DOHH2 (cell line): ENCODE measurements at regions not wholly inside any gene's neighbourhood (a gene's known extent, or its start where the extent isn't known, plus 50 kb on each side); places are given as distances from the start of the nearest gene placed in this dataset.

ENCODE experiments used
- H3F3A ChIP-seq: fragments of 200-600 bp; sonication (generic), shearing (Covaris generic); 2 replicates; pipeline ENCODE4 v1.6.0; 2016; ENCODE audit warnings: antibody characterized with exemption, mild to moderate bottlenecking; ENCODE audit not compliant: control insufficient read depth, insufficient read depth
- H3K27ac ChIP-seq: fragments of 200-600 bp; sonication (generic); 2 replicates; pipeline ENCODE4 v1.5.1; 2014; ENCODE audit warnings: low read depth, mild to moderate bottlenecking, low read length, moderate library complexity
- H3K27me3 ChIP-seq: fragments of 200-600 bp; sonication (generic); 2 replicates; pipeline ENCODE4 v1.6.1; 2014; ENCODE audit warnings: mild to moderate bottlenecking, low read length, mixed read lengths; ENCODE audit not compliant: control insufficient read depth
- H3K36me3 ChIP-seq: fragments of 200-600 bp; sonication (generic); 2 replicates; pipeline ENCODE4 v1.6.1; 2014; ENCODE audit warnings: mild to moderate bottlenecking, low read length, moderate library complexity, mixed read lengths; ENCODE audit not compliant: control insufficient read depth
- H3K4me1 ChIP-seq: fragments of 200-600 bp; sonication (generic); 2 replicates; pipeline ENCODE4 v1.6.1; 2014; ENCODE audit warnings: mild to moderate bottlenecking, low read length, mixed read lengths; ENCODE audit not compliant: control insufficient read depth
- H3K4me2 ChIP-seq: fragments of 200-600 bp; sonication (generic); 2 replicates; pipeline ENCODE4 v1.6.0; 2014; ENCODE audit warnings: mild to moderate bottlenecking, low read length, moderate library complexity
- H3K4me3 ChIP-seq: fragments of 200-600 bp; sonication (generic); 2 replicates; pipeline ENCODE4 v1.5.1; 2014; ENCODE audit warnings: mild to moderate bottlenecking, low read length, mixed read lengths
- H3K79me2 ChIP-seq: fragments of 200-600 bp; sonication (generic); 2 replicates; pipeline ENCODE4 v1.6.1; 2014; ENCODE audit warnings: mild to moderate bottlenecking, low read length, mixed read lengths; ENCODE audit not compliant: control insufficient read depth
- H3K9me2 ChIP-seq: fragments of 200-600 bp; sonication (generic); replicated peaks from 2 replicates; pipeline ENCODE4 v1.6.1; 2014; ENCODE audit warnings: mild to moderate bottlenecking, low read length, mixed read lengths; ENCODE audit not compliant: control insufficient read depth
- H3K9me3 ChIP-seq: fragments of 200-600 bp; sonication (generic); 2 replicates; pipeline ENCODE4 v1.6.1; 2014; ENCODE audit warnings: antibody characterized with exemption, low read length, mixed read lengths; ENCODE audit not compliant: control insufficient read depth, insufficient read depth
- H4K20me1 ChIP-seq: fragments of 200-600 bp; sonication (generic); 2 replicates; pipeline ENCODE4 v1.6.0; 2014; ENCODE audit warnings: low read depth, mild to moderate bottlenecking, antibody characterized with exemption, low read length, moderate library complexity; ENCODE audit not compliant: control insufficient read depth, insufficient read depth
- EZH2phosphoT487 ChIP-seq: fragments of 200-600 bp; sonication (generic); IDR thresholded peaks from 2 replicates; pipeline ENCODE4 v1.6.1; 2017; ENCODE audit warnings: borderline replicate concordance, mild to moderate bottlenecking, antibody characterized with exemption, low read length, moderate library complexity, mixed read lengths
- TF ChIP-seq, protein P1 (sequence below): fragments of 200-600 bp; sonication (generic); IDR thresholded peaks from one replicate; pipeline ENCODE4 v1.5.1; 2014; ENCODE audit warnings: antibody characterized with exemption, mild to moderate bottlenecking, low read depth, low read length; ENCODE audit not compliant: poor library complexity, severe bottlenecking

DNA sequence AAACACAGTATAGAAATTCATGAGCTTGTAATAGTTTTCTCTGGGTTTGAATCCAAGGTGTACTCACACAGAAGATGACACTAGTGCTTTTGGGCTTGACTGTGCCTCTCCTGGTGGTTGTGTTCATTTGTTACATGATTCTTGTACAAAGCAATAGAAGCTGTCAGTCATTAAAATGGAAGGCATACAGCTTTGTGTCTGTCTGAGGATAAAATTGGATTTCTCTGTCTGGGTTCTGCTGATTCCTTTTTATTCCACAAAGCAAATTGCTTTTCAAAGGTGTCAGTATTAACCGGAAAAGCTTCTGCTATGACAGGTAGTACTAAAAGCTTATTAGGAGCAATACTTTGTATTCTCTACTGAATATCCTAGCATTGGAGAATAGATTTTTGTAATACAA, 361.2 kb downstream of the SLC6A15 start:
- no peaks in the 10 kb centered on the region for H3K79me2 ChIP-seq
- H3K27ac ChIP-seq = no peak overlapping the region
- no peaks in the 10 kb centered on the region for H3K36me3 ChIP-seq
- H3K9me3 ChIP-seq = no peaks in the 10 kb centered on the region
- H3K4me3 ChIP-seq = no peak overlapping the region
- H3F3A ChIP-seq = no peaks in the 10 kb centered on the region
- no peak for TF ChIP-seq EZH2phosphoT487
- TF ChIP-seq, protein P1, sequence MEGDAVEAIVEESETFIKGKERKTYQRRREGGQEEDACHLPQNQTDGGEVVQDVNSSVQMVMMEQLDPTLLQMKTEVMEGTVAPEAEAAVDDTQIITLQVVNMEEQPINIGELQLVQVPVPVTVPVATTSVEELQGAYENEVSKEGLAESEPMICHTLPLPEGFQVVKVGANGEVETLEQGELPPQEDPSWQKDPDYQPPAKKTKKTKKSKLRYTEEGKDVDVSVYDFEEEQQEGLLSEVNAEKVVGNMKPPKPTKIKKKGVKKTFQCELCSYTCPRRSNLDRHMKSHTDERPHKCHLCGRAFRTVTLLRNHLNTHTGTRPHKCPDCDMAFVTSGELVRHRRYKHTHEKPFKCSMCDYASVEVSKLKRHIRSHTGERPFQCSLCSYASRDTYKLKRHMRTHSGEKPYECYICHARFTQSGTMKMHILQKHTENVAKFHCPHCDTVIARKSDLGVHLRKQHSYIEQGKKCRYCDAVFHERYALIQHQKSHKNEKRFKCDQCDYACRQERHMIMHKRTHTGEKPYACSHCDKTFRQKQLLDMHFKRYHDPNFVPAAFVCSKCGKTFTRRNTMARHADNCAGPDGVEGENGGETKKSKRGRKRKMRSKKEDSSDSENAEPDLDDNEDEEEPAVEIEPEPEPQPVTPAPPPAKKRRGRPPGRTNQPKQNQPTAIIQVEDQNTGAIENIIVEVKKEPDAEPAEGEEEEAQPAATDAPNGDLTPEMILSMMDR = no peak
- no peaks in the 10 kb centered on the region for H3K27me3 ChIP-seq
- H4K20me1 ChIP-seq = no peaks in the 10 kb centered on the region
- no peaks in the 10 kb centered on the region for H3K4me1 ChIP-seq
- H3K9me2 ChIP-seq = no peaks in the 10 kb centered on the region
- H3K4me2 ChIP-seq = no peak overlapping the region

DNA sequence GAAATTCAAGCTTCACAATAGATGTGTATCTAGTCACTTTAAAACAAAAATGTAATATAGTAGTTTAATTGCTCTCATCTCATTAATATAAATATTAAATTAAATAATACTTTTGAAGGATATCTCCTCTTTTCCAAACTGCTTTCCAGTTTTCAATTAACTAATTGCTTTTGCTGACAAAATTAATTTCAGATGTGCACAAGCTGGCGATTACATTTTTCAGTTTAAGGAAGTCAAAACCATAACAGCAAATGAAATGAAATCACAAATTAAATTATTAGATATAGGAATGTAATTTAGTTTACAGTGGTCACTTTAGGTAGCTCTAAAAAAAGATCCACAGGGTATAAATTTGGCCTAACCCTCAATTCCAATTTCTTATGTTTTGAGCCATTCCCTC, 362.1 kb downstream of the SLC6A15 start:
- Histone ChIP-seq H3K27ac (no peak overlapping the region), H3K4me2 (no peak overlapping the region), H3K27me3 (no peaks in the 10 kb centered on the region)

GRCh38 chr12:84542289-84542688, 370.3 kb downstream of the SLC6A15 start:
- Histone ChIP-seq H3K27me3 (no peaks in the 10 kb centered on the region), H3K36me3 (no peaks in the 10 kb centered on the region), H4K20me1 (no peaks in the 10 kb centered on the region), H3K4me3 (no peak overlapping the region), H3K9me2 (no peaks in the 10 kb centered on the region), H3K4me1 (no peaks in the 10 kb centered on the region), H3F3A (no peaks in the 10 kb centered on the region), H3K9me3 (no peaks in the 10 kb centered on the region), H3K79me2 (no peaks in the 10 kb centered on the region), H3K4me2 (no peak overlapping the region), H3K27ac (no peak overlapping the region)
- TF ChIP-seq EZH2phosphoT487 = no peak
- TF ChIP-seq, protein P1 = no peak

More for the DNA sequence above, 362.1 kb downstream of the SLC6A15 start:
- Histone ChIP-seq H3K36me3 (no peaks in the 10 kb centered on the region), H3K4me3 (no peak overlapping the region), H3K79me2 (no peaks in the 10 kb centered on the region), H3K9me3 (no peaks in the 10 kb centered on the region), H3K4me1 (no peaks in the 10 kb centered on the region), H3F3A (no peaks in the 10 kb centered on the region), H4K20me1 (no peaks in the 10 kb centered on the region), H3K9me2 (no peaks in the 10 kb centered on the region)
- TF ChIP-seq, protein P1 = no peak
- no peak for TF ChIP-seq EZH2phosphoT487

DNA sequence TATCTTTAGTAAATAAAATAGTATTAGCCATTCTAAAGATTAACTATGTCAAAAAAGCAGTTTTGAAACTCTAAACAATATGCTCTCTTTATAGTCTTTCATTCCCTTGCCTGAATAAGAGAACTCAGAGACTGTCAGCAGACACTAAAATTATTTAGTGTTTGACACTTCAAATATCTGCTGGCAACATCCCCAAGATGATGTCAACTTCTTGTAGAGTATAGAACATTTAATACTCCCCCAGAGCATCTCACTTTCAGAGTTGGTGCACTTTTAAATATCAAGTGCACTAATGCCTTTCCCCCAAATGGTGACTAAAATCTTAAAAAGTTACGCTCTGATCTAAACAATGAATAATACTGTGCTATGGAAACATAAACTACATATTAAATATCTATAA, 374.9 kb downstream of the SLC6A15 start:
- no peaks in the 10 kb centered on the region for H4K20me1 ChIP-seq
- no peaks in the 10 kb centered on the region for H3K9me3 ChIP-seq
- H3K36me3 ChIP-seq = no peaks in the 10 kb centered on the region
- no peaks in the 10 kb centered on the region for H3K9me2 ChIP-seq
- no peak overlapping the region for H3K4me2 ChIP-seq
- TF ChIP-seq, protein P1 = no peak
- no peak overlapping the region for H3K27ac ChIP-seq
- no peaks in the 10 kb centered on the region for H3K79me2 ChIP-seq
- no peak overlapping the region for H3K4me3 ChIP-seq
- H3F3A ChIP-seq = no peaks in the 10 kb centered on the region
- no peaks in the 10 kb centered on the region for H3K27me3 ChIP-seq
- no peaks in the 10 kb centered on the region for H3K4me1 ChIP-seq
